NCI-H187 (cell line): ENCODE measurements at regions not wholly inside any gene's neighbourhood (a gene's known extent, or its start where the extent isn't known, plus 50 kb on each side); places are given as distances from the start of the nearest gene placed in this dataset.
"Not testable (repeated sequence)": the region's sequence is repeated elsewhere in the genome, so short reads cannot be mapped to it uniquely, and the experiment has no call there.

Experiments
- DNase-seq, 2 experiments: peaks; one replicate each; lab custom pipeline; 2025; lab: John Stamatoyannopoulos, UW

DNA sequence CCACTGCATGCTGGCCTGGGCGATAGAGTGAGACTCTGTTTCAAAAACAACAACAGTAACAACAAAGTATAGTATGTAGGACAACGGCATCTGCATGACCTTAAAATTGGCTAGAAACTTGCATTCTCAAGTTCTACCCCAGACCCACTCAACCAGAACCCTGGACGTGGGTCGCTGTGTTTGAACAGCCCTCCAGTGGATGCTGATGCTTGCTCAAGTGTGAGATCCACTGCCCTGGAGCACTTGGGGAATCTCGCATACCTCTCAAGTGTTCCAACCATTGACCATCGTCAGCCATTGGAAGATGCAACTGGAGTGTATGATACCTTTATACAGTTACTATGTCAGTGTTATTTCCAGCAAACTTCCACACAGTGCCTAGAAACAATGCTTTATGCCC is 435.9 kb downstream of the DCDC2C start:
- DNase-seq = no peak

- no peak for DNase-seq
These were observed 436.4 kb downstream of the DCDC2C start for GRCh38 chr2:4139731-4140130.

DNA sequence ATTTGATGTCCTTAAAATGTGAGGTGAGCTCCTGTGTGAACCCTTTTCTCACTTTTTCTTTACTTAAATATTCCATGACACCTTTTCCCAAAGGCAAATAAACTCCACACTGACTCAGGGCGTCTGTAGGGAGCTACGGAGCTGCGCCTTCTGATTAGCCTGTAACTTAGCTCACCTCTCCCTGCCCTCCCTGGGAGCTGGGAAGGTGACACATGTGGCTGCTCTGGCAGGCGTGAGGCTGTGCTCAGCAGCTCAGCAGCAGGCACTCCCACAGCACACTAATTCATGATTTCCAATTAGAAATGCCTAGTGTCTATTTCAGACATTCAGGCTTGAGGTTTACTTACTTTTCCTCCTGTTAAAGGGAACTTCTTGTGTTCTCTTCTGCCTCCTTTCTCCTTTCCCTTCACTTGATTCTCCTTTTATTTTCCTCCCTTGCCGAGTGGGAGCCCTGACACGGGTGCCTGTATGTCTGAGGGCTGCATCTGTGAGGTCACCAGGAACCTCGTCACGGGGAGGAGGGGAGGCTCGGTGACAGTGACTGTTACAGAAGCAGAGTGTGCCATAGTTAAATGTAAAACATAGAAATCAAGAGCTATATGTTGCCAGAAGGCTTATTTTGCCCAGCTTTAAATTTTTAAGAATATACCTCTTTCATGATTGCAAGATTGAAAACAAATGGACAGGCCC is 437.1 kb downstream of the DCDC2C start:
- no peak for DNase-seq

- peak in 1 of 2 experiments; percentile 22 for DNase-seq
These were observed 441.4 kb downstream of the DCDC2C start for GRCh38 chr2:4144731-4145130.

- DNase-seq = no peak
These were observed 448.1 kb downstream of the DCDC2C start for GRCh38 chr2:4151521-4151920.

- DNase-seq = no peak
These were observed 448.7 kb downstream of the DCDC2C start for GRCh38 chr2:4152051-4152450.

DNA sequence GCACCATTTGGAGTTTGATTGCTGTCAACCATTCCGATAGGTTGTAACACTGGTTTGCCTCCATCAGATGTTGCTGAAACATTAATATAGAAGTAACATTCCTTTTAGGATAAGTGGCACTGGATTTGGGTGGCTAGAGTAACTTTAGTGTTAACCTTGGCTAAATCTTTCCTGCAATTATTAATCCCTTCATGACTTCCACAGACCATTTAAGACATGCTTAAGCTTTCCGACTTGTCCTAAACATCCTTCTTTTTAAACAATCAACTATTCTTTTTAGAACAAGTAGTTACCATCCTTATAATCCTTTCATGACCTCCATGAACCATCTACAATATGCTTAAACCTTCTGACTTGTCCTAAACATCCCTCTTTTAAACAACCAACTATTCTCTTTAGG is 465.5 kb downstream of the DCDC2C start:
- no peak for DNase-seq

- no peak for DNase-seq
These were observed 471.4 kb downstream of the DCDC2C start for GRCh38 chr2:4174796-4175195.

DNA sequence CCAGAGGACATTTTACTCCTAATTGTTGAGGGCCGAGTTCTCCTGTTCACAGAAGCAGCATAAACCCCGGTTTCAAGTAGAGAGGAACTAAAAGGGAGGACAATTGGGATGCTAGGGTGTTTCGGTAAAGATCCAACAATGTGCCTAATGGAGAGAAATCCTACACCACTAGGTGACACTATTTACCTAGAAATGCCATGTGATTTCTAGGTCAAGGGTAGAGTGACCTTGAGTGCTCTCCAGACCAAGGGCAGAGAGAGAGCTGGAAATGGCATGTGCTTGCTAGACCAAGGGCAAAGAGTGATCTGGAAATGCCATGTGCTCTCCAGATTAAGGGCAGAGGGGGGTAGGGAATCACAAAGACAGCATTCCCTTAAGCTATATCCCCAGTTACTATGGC is 472.0 kb downstream of the DCDC2C start:
- no peak for DNase-seq

GRCh38 chr2:4180631-4181030 is 477.3 kb downstream of the DCDC2C start:
- no peak for DNase-seq

DNA sequence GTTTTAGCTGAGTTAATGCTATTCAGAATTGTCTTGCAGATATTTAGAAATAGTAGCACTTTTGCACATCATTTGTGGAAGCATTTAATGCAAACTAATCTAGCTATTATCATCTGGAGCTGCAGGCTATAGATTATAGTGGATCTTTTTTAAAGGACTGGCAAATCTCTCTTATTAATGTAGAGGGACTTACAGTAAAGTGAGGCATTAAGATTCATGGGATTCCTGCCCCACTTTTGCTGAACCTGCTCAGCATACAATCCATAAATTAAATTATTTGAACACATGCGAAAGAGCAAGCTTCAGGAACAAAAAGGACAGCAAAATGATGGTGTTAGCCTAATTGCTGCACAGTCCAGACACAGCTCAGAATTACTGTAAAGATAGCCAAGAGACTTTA is 477.7 kb downstream of the DCDC2C start:
- no peak for DNase-seq

DNA sequence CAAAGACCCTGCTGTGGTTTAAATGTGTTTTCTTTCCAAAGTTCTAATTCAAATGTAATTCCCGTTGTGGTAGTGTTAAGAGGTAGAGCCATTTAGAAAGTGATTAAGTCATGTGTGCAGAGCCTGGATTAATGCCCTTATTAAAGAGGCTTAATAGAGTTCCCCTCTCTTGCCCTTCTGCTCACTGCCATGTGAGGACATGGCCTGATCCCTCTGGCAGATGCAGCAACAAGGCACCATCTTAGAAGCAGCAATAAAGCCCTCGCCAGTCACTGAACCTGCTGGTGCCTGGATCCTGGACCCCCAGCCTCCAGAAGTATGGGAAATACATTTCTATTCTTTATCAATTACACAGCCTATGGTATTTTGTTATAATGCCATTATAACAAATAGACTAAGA is 485.2 kb downstream of the DCDC2C start:
- no peak for DNase-seq

DNA sequence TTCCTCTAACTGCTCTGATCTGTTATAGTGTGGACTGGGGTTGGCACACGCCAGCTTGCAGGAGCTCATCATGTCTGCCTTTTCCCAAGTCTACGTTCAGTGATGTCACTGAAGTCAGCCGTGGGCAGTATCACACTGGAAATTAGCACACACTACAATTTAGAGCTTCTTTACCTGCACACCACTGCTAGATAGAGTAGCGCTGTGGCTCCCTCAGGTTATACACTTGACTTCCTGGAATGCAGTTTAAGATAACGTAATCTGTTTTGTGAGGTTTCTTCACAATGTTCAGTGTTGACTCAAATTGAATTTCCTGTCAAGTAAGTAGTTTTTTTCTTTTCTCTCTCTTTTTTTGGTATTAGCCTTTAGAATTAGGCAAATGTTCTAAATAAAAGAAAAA is 487.2 kb downstream of the DCDC2C start:
- no peak for DNase-seq

- no peak for DNase-seq
These were observed 488.7 kb downstream of the DCDC2C start for GRCh38 chr2:4192119-4192518.

DNA sequence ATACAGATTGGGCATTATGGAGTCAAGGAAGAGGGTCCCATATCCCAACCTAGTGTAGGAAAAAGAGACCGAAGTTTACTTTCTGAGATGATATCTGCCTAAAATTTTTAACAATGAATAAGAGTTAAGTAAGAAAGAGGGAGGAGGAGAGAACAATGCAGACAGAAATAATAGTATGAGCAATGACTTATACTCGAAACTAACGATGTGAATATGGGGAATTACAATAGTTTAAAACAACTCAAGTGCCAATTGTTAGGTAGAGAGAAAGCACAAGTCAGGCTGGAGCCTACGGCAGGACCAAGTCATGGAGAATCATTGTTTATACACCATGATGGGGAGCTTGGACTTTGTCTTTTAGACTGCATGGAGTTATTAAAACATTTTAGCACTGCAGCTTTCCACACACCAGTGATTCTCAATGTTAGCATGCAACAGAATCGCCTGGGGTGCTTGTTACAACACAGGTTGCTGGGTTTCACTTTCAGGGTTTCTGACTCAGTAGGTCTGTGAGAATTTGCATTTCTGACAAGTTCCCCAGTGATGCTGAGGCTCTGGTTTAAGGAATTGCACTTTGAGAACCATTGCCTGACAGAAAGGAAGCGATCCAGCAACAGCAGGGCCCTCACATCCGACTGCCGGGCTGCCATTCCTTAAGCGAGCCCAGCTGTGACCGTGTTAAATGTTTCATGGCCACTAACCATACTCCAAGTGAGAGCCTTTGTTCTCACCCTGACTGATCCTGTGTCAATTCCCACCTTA is 511.2 kb downstream of the DCDC2C start:
- DNase-seq = no peak

DNA sequence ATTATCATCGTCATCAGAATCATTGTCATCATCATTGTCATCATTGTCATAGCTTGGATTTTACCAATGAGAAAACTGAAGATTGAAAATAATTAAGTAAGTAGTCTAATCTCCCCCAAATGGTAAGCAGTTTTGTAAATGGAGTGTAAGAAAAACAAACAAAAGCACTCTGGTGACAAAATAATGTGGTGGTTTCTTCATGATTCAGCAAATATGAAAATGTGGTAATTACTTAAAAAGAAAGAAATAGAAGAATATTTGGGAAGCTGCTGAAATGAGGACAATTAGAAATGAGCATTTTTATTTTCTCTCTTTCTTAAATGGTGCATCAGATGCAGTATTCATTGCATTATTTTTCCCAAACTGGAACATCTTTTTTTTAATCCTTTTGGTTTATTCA is 514.4 kb downstream of the DCDC2C start:
- DNase-seq = no peak

- no peak for DNase-seq
These were observed 515.7 kb downstream of the DCDC2C start for GRCh38 chr2:4219101-4219500.

DNA sequence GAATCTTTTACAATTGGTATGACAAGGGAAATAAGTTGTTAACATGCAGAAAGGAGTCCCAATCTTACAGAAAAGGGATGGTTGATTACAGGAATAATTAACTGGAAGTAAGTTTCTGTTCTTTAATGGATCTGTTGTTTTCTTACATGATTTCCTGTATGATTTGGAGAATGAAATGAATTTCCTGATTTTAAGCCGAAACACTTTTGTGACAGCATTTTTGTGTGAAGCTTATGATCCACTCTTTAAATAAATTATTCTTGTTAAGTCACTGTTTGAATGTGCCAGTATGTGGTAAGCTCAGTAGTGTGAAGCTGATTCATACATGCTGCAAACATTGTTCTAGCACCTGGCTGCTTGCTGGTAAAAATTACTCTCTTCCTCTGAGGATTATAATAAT is 516.2 kb downstream of the DCDC2C start:
- DNase-seq = no peak

- no peak for DNase-seq
These were observed 518.1 kb downstream of the DCDC2C start for GRCh38 chr2:4221434-4221833.

DNA sequence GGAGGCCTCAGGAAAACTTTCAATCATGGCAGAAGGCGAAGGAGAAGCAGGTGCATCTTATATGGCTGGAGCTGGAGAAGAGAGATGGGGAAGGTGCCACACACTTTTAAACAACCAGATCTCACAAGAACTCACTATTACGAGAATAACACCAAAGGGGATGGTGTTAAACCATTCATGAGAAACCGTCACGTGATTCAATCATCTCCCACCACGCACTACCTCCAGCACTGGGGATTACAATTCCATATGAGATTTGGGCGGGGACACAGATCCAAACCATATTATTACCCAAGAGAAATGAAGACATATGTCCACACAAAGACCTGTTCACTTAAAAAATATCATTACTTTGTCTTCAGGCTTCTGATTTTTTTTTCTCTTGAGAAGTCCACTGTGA is 518.5 kb downstream of the DCDC2C start:
- no peak for DNase-seq

DNA sequence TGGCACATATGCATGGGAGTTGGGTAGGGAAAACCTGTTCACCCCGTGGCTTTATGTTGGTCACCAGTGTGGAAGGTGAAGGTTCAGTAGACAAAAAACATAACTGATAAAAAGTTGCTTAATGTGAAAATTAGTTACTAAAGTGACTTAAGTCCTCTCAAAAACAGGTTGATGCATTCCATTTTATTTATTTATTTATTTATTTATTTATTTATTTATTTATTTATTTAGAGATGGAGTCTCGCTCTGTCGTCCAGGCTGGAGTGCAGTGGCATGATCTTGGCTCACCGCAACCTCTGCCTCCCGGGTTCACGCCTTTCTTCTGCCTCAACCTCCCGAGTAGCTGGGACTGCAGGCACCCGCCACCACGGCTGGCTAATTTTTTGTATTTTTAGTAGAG is 541.0 kb downstream of the DCDC2C start:
- DNase-seq = not testable (repeated sequence)

DNA sequence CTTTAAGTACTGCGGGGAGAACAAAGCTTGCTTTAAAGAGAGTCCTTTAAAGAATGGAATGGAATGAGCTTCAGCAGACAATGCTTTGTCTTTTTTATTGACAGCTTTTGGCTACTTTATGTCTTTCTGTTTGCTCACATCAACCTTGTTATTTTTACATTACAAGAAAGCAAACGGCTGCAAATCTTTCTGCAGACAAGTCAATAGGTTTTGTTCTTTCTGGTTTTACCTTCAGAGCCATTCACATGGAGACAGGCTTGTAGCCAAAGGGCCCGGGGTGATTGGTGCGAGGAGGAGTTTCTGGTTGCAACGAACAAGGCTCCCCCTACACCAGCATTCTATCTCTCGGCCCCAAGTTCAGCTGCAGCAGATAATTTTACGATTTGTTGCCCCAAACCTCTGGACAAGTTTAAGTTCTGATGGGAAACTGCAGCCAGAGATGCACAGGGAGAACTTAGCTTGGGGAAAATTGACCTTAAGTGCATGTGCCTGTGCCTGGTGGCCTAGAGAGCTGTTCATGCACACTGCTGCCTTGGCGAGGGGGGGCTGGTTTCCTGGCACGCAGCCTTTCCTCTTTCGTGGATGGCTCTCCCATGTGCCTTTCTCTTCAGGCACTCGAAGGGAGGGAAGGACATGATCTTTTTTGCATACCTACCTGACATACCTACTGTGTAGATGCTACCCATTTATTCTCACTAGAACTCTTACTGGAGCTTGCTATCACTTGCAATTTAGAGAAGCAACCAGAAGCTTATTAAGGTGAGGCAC is 543.2 kb downstream of the DCDC2C start:
- no peak for DNase-seq

DNA sequence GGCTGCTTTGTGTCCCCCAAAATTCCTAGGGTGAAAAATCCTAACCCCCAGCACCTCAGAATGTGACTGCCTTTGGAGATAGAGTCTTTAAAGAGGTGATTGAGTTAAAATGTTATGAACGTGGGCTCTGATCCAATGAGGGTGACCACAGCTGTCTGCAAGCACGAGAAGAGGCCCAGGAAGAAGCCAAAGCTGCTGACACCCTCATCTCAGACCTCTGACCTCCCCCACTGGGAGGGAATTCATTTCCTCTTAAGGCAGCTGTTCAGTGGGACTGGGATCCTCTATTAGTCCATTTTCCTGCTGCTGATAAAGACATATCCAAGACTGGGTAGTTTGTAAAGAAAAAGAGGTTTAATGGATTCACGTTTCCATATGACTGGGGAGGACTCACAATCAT is 544.4 kb downstream of the DCDC2C start:
- DNase-seq = no peak
